Spinal cord (tissue), 9 donors: ENCODE measurements at regions not wholly inside any gene's neighbourhood (a gene's known extent, or its start where the extent isn't known, plus 50 kb on each side); places are given as distances from the start of the nearest gene placed in this dataset.

Source experiments
- DNase-seq, 6 donors: peaks; one replicate each; pipeline versions ENCODE4 v3.0.0 to v3.0.0-alpha.2; 2013 to 2015; ENCODE audit warnings: low spot score in 6 of 6, low read depth in 4 of 6
- H3K27ac ChIP-seq: one replicate; pipeline ENCODE4 v1.5.1; 2013; ENCODE audit warnings: low read depth, low read length, control low read depth
- H3K27me3 ChIP-seq: one replicate; pipeline ENCODE4 v1.6.1; 2013; ENCODE audit warnings: low read length; ENCODE audit not compliant: control insufficient read depth, insufficient read depth
- H3K36me3 ChIP-seq: one replicate; pipeline ENCODE4 v1.6.1; 2013; ENCODE audit warnings: low read length; ENCODE audit not compliant: control insufficient read depth, insufficient read depth
- H3K4me1 ChIP-seq: one replicate; pipeline ENCODE4 v1.6.1; 2013; ENCODE audit warnings: low read length; ENCODE audit not compliant: control insufficient read depth, insufficient read depth
- H3K4me3 ChIP-seq: one replicate; pipeline ENCODE4 v1.5.1; 2013; ENCODE audit warnings: low read depth, low read length, control low read depth
- H3K9me3 ChIP-seq: one replicate; pipeline ENCODE4 v1.6.1; 2013; ENCODE audit warnings: low read length; ENCODE audit not compliant: control insufficient read depth, insufficient read depth
- WGBS: methylation state at CpG from one replicate; pipeline ENCODE4 v1.1.5; 2013; ENCODE audit warnings: missing lambda C conversion rate; ENCODE audit not compliant: insufficient coverage; 5-methylcytosine and 5-hydroxymethylcytosine counted together
- donor health status: healthy.

- H3K4me1 ChIP-seq = peaks cover 47% of the 10 kb centered on the region
- peaks cover 57% of the 10 kb centered on the region for H3K27me3 ChIP-seq
- H3K4me3 ChIP-seq = peak overlapping the region; percentile 45
- H3K36me3 ChIP-seq = no peaks in the 10 kb centered on the region
- no peaks in the 10 kb centered on the region for H3K9me3 ChIP-seq
- H3K27ac ChIP-seq = peak overlapping the region; percentile 25
- DNase-seq = peak in 5 of 6 donors; percentile 57 to 96 (median 71)
- under 1% methylated on average over 44 of the region's 59 CpGs for WGBS
Observed at GRCh38 chr7:128167042-128167701, 73.9 kb upstream of the LEP start.

- Histone ChIP-seq H3K27me3 (peaks cover 57% of the 10 kb centered on the region), H3K4me3 (peak overlapping the region; percentile 29), H3K27ac (no peak overlapping the region), H3K9me3 (no peaks in the 10 kb centered on the region), H3K36me3 (no peaks in the 10 kb centered on the region), H3K4me1 (peaks cover 47% of the 10 kb centered on the region)
- WGBS = 5% methylated on average over 51 of the region's 59 CpGs
- peak in 2 of 6 donors; percentile 23 to 24 for DNase-seq
Observed at GRCh38 chr7:128167791-128168666, 73.0 kb upstream of the LEP start.

GRCh38 chr7:128168667-128169210 is 72.3 kb upstream of the LEP start:
- Histone ChIP-seq H3K4me1 (peaks cover 47% of the 10 kb centered on the region), H3K9me3 (no peaks in the 10 kb centered on the region), H3K4me3 (no peak overlapping the region), H3K27me3 (peaks cover 57% of the 10 kb centered on the region), H3K36me3 (no peaks in the 10 kb centered on the region), H3K27ac (no peak overlapping the region)
- WGBS = 12% methylated on average over 13 of the region's 16 CpGs
- peak in 2 of 6 donors; percentile 20 to 57 for DNase-seq

- Histone ChIP-seq H3K4me1 (peaks cover 37% of the 10 kb centered on the region), H3K27ac (no peak overlapping the region), H3K27me3 (peaks cover 47% of the 10 kb centered on the region), H3K4me3 (no peak overlapping the region), H3K9me3 (no peaks in the 10 kb centered on the region), H3K36me3 (no peaks in the 10 kb centered on the region)
- WGBS = 85% methylated on average over 1 of the region's 1 CpG
- DNase-seq = no peak
Observed at GRCh38 chr7:128170461-128170860, 70.6 kb upstream of the LEP start.

GRCh38 chr7:128171342-128171918 is 69.6 kb upstream of the LEP start:
- H3K27ac ChIP-seq = no peak overlapping the region
- peaks cover 38% of the 10 kb centered on the region for H3K27me3 ChIP-seq
- WGBS = 73% methylated on average over 7 of the region's 10 CpGs

GRCh38 chr7:128172151-128172550 is 68.9 kb upstream of the LEP start:
- H3K36me3 ChIP-seq = no peaks in the 10 kb centered on the region
- H3K4me1 ChIP-seq = peaks cover 20% of the 10 kb centered on the region
- DNase-seq = peak in 1 of 6 donors; percentile 28
- H3K9me3 ChIP-seq = no peaks in the 10 kb centered on the region
- 48% methylated on average over 7 of the region's 7 CpGs for WGBS
- H3K27ac ChIP-seq = no peak overlapping the region
- H3K27me3 ChIP-seq = peaks cover 31% of the 10 kb centered on the region
- no peak overlapping the region for H3K4me3 ChIP-seq

More at GRCh38 chr7:128171342-128171918, 69.6 kb upstream of the LEP start:
- no peak for DNase-seq
- H3K9me3 ChIP-seq = no peaks in the 10 kb centered on the region
- H3K4me3 ChIP-seq = no peak overlapping the region
- H3K4me1 ChIP-seq = peaks cover 28% of the 10 kb centered on the region
- no peaks in the 10 kb centered on the region for H3K36me3 ChIP-seq

- Histone ChIP-seq H3K27ac (no peak overlapping the region), H3K4me1 (peaks cover 14% of the 10 kb centered on the region), H3K27me3 (peaks cover 24% of the 10 kb centered on the region), H3K36me3 (no peaks in the 10 kb centered on the region), H3K9me3 (no peaks in the 10 kb centered on the region), H3K4me3 (no peak overlapping the region)
- 88% methylated on average over 5 of the region's 6 CpGs for WGBS
- DNase-seq = no peak
Observed at GRCh38 chr7:128172963-128173362, 68.1 kb upstream of the LEP start.

GRCh38 chr7:128174386-128174785 is 66.7 kb upstream of the LEP start:
- 69% methylated on average over 11 of the region's 11 CpGs for WGBS
- no peaks in the 10 kb centered on the region for H3K9me3 ChIP-seq
- H3K27ac ChIP-seq = no peak overlapping the region
- peak in 1 of 6 donors; percentile 47 for DNase-seq
- H3K36me3 ChIP-seq = no peaks in the 10 kb centered on the region
- no peak overlapping the region for H3K4me3 ChIP-seq
- H3K4me1 ChIP-seq = peaks cover 5% of the 10 kb centered on the region
- H3K27me3 ChIP-seq = peaks cover 11% of the 10 kb centered on the region

GRCh38 chr7:128176696-128177095 is 64.4 kb upstream of the LEP start:
- H3K9me3 ChIP-seq = no peaks in the 10 kb centered on the region
- DNase-seq = no peak
- peaks cover 4% of the 10 kb centered on the region for H3K4me1 ChIP-seq
- H3K4me3 ChIP-seq = no peak overlapping the region
- no peak overlapping the region for H3K27ac ChIP-seq
- 87% methylated on average over 7 of the region's 7 CpGs for WGBS
- H3K27me3 ChIP-seq = no peaks in the 10 kb centered on the region
- no peaks in the 10 kb centered on the region for H3K36me3 ChIP-seq
